Fibroblast of the conjunctiva (primary cell): ENCODE measurements at regions not wholly inside any gene's neighbourhood (a gene's known extent, or its start where the extent isn't known, plus 50 kb on each side); places are given as distances from the start of the nearest gene placed in this dataset.
"Not testable (repeated sequence)": the region's sequence is repeated elsewhere in the genome, so short reads cannot be mapped to it uniquely, and the experiment has no call there.

ENCODE experiments used
- DNase-seq: peaks from one replicate; pipeline ENCODE4 v3.0.0-alpha.2; 2010; ENCODE audit warnings: low read depth

GRCh38 chr2:234725528-234726264, 226.1 kb upstream of the SH3BP4 start:
- DNase-seq: no peak

DNA sequence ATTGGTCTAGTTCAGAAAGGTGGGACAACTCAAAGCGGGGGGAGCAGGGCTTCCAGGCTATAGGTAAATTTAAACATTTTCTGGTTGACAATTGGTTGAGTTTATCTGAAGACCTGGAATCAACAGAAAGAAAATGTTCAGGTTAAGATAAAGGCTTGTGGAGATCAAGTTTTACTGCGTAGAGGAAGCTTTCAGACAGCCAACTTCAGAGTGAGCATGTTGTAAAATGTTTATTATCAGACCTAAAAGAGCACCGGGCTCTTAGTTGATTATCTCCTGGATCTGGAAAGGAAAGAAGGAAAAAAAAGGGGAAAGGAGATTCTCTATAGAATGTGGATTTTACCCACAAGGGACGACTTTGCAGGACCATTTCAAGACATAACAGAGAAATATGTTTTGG, 227.0 kb upstream of the SH3BP4 start:
- DNase-seq: no peak

DNA sequence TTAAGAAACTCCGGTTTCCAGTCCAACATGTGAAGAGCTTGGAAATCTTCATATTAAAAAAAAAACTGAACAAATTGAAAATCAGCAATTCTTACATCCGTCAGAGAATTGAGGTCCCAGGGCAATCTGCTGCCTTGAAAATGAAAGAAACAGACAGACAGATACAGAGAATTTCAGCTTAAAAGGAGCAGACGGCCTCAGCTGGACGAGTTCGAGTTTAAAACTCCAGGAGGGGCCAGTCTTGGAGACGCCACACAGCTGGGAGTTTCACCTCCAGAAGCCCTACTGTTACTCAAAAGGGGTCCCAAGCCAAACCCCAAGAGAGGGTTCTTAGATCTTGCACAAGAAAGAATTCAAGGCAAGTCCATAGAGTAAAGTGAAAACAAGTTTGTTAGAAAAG, 226.5 kb upstream of the ARL4C start:
- no peak for DNase-seq

- DNase-seq: no peak
Measured at GRCh38 chr2:234722176-234722575, 225.3 kb upstream of the ARL4C start.

DNA sequence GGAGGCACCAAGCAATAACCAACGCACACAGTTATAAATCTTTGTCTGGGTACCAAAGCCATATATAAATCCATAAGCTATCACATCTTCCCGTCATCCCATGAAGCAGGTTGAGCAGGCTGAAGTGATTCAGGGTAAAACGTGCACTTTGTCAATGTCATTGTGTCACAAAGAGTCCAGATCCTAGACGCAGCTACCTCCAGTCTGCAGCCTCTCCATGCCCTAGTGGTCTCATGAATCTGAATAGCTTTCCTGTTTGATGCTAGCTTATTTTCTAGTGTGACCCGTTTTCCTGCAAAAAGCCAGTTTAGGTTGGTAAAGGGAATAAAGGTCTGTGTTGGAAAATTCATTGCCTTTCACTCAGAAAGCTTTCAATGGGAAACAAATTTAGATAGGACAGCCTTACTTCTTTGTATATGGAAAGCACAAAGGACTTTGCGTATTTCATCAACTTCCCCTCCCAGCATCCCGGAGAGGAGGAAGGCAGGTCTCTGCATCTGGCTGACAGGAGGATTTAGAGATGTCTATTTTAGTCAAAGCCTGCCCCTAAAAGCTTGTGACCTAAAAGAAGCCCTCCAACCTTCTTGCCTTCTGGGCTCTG, 222.3 kb upstream of the ARL4C start:
- DNase-seq: no peak

GRCh38 chr2:234716271-234716670, 219.4 kb upstream of the ARL4C start:
- DNase-seq: no peak

DNA sequence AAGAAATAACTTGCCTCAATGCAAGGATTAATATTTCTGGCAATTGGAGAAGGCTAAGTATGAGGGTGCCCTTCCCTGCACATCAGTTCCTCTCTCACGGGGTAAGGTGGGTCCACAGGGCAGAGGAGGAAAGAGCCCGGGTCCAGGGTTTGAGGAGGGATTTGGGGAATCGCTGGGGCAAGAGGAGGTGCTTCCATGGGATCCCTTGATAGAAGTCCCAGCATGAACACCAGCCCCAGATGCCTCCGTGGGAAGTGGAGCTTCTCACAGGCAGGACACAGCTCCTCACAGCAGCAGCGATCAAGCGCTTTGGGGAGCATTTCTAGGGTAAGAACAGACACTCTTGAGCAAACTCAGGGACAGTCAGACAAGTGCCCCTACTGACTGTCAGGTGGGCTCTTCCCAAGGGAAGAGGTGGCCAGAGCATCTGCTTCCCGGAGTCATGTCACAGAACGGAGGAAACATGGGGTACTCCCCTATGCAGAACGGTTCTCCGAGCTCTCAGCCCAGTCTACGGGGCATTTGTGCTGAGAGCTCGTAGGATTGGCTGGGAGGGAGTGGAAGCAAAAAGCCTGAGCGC, 218.9 kb upstream of the ARL4C start:
- DNase-seq: no peak

- DNase-seq: no peak
Measured at GRCh38 chr2:234714711-234715110, 217.8 kb upstream of the ARL4C start.

DNA sequence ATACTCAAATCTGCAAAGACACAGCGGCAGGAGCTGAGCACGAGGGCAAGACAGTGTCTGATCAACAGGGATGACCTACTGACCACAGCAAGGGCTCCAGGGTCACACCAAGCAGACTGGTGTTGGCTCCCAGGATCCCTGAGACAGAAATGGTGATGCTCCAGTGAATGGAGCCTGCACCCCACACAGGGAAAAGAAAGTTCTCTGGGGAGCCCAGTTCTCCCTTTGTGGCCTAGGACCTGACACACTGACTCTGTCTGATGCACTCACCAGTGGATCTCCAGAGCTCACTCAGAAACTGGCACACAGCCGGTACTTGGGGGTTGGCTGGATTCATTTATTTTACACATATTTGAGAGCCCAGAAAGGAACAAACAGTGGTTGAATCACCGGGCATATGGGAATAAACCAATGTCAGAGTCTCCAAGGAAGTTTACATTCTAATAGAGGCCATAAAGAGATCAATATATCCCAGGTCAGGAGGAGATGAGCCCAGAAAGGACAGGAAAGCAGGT, 215.6 kb upstream of the ARL4C start:
- no peak for DNase-seq

DNA sequence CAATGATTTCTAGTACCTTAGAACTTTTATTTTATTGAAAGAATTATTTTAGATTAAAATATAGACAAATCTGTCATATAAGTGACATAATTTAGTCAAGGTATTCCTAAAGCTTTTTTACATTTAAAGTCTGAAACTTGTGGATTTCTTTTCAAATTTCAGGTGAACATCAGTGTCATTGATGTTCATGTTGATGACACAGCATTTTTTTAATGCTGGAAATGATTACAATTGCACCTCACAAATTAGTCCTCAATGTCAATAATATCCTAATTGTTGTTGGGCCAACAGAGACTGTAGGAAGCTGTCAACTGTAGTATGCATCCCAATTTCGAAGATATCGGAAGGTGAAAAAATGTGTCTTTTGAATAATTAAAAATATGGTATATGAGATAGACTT, 214.4 kb upstream of the ARL4C start:
- DNase-seq: no peak

- DNase-seq: no peak
Measured at GRCh38 chr2:234710587-234710986, 213.7 kb upstream of the ARL4C start.

DNA sequence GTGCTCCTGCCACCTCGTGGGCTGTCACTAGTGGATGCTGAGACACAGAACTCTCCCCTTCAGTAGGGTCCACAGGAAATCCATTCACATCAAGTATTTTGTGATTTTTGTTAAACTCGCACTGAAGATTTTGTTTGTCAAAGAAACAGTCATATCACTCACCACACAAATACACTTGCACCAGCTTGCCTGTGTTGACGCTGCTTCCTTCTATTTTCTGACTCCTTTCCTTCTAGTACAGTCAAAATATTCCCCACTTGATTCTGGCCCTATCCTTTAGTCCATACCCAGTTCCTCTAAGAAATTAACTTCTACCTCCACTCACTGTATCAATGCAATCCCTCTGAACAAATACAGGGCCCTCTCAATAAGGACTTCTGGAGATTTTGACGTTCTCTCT, 213.2 kb upstream of the ARL4C start:
- no peak for DNase-seq

GRCh38 chr2:234708717-234709116, 211.8 kb upstream of the ARL4C start:
- no peak for DNase-seq

DNA sequence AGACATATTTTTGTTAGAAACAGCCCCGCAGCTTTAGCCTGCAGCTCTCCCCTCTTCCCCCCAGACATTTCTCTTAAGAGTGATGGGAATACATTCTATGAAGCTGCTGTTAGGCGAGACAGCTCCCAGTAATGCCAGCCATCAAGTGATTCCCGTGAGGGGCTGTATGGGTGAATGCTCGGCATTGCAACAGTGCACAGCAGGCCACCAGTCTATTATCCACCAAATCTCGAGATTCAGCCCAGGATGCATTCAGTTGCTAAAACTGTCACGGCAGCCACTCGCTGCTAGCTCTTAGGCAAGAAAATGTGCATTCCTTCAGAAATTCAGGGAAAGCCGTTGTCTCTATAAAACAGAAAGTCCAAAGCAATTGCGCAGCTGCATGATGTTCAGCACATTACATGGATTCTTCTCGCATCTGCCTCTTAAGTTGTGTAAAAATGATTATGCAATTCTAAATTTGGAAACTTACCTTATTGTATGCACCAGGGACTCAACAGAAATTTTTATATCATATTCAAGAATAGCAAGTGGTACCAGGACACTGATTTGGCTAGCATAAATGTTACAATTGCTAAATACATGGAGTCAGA, 211.3 kb upstream of the ARL4C start:
- no peak for DNase-seq

- no peak for DNase-seq
Measured at GRCh38 chr2:234706086-234706485, 209.2 kb upstream of the ARL4C start.

GRCh38 chr2:234705108-234705507, 208.2 kb upstream of the ARL4C start:
- no peak for DNase-seq

DNA sequence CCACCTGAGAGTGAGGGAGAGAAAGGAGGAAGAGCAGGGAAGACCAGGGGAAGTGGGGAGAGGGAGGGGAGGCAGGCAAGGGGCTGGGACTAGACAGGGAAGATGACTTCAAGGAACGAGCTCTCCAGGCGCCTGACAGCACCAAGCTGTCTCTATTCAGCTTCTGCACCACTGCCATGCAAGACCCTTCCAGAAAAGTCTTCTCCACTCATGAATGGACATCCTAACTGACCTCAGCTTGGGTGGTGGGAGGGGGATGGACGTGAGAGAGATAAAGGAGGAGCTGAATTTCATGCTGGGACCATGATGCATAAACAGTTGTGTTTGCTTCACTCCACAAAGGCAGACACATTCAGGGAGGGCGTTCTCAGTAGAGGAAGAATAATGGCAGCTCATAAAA, 206.4 kb upstream of the ARL4C start:
- DNase-seq: no peak

DNA sequence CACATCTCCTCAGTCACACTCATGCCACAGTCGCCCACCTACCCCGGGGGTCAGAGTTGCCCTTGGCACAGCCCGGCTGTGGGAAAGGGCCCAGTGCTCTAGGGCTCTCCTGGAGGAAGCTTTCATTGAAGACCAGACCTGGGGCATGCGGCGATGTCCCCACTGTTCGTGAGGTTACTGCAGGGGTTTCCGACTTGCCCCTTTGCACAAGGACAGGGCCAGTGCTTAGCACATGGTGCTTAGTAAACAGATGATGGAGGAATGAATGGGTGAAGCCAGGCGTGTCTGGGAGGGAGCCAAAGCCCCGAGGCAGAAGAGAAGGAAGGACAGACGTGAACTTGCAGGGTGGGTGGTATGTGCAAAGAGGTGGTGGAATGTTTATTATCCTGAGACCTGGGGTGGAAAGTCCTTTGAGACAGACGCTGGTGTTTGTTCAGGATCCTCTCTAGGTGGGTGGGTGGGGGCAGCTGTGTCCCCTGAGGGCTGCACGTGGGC, 205.9 kb upstream of the ARL4C start:
- no peak for DNase-seq

GRCh38 chr2:234701841-234702240, 205.0 kb upstream of the ARL4C start:
- DNase-seq: no peak

- DNase-seq: no peak
Measured at GRCh38 chr2:234701421-234701820, 204.5 kb upstream of the ARL4C start.

DNA sequence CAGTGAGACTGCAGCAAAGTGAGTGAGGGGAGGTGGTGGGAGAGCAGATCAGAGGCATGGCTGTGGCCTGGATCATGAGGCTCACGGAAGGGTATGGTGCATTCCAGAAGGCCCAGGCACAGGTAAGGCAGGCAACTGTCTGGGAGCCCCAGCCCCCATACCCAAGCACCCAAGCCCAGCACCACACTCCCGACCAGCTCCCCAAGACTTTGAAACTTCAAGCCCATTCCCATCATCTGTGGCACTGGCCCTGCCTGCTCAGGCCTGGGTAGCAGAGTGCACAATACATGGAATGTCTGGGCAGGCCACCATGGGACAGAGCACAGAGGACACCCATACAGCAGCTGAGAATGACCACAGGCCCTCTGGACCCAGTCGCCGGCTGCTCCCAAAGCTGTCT, 202.6 kb upstream of the ARL4C start:
- no peak for DNase-seq

GRCh38 chr2:234697300-234697876, 200.5 kb upstream of the ARL4C start:
- DNase-seq: not testable (repeated sequence)

GRCh38 chr2:234695981-234696380, 199.1 kb upstream of the ARL4C start:
- no peak for DNase-seq
